ENCODE measurements at regions not wholly inside any gene's neighbourhood (a gene's known extent, or its start where the extent isn't known, plus 50 kb on each side); places are given as distances from the start of the nearest gene placed in this dataset.

- no peak for DNase-seq (ENCODE audit: extremely low read depth, insufficient read length)
- Histone ChIP-seq H3K27me3 (replicated peaks; ENCODE audit: control insufficient read depth, insufficient read depth, low read length) (no peaks in the 10 kb centered on the region), H3K36me3 (ENCODE audit: control insufficient read depth, insufficient read depth, low read length) (no peaks in the 10 kb centered on the region), H3K4me3 (replicated peaks; ENCODE audit: low read depth, low read length) (no peak overlapping the region)
- no peak for TF ChIP-seq CTCF (IDR thresholded peaks at IDR 0.05; ENCODE audit: insufficient read depth, low read length, poor library complexity, severe bottlenecking)
Observed at GRCh38 chr1:244318078-244318477, 133.6 kb downstream of the ADSS2 start.

GRCh38 chr1:244318512-244318911 is 133.2 kb downstream of the ADSS2 start:
- no peaks in the 10 kb centered on the region for H3K27me3 ChIP-seq (replicated peaks; ENCODE audit: control insufficient read depth, insufficient read depth, low read length)

GRCh38 chr1:244319283-244320132 is 132.2 kb downstream of the ADSS2 start:
- DNase-seq (ENCODE audit: extremely low read depth, insufficient read length): peak; percentile 45
- Histone ChIP-seq H3K36me3 (ENCODE audit: control insufficient read depth, insufficient read depth, low read length) (no peaks in the 10 kb centered on the region), H3K27me3 (replicated peaks; ENCODE audit: control insufficient read depth, insufficient read depth, low read length) (no peaks in the 10 kb centered on the region), H3K4me3 (replicated peaks; ENCODE audit: low read depth, low read length) (no peak overlapping the region; the same call in 1 of the 2 replicates)
- TF ChIP-seq CTCF (IDR thresholded peaks at IDR 0.05; ENCODE audit: insufficient read depth, low read length, poor library complexity, severe bottlenecking): no peak

More at GRCh38 chr1:244318512-244318911, 133.2 kb downstream of the ADSS2 start:
- DNase-seq (ENCODE audit: extremely low read depth, insufficient read length): no peak
- no peak for TF ChIP-seq CTCF (IDR thresholded peaks at IDR 0.05; ENCODE audit: insufficient read depth, low read length, poor library complexity, severe bottlenecking)
- H3K36me3 ChIP-seq (ENCODE audit: control insufficient read depth, insufficient read depth, low read length): no peaks in the 10 kb centered on the region
- H3K4me3 ChIP-seq (replicated peaks; ENCODE audit: low read depth, low read length): no peak overlapping the region

- Histone ChIP-seq H3K4me3 (replicated peaks; ENCODE audit: low read depth, low read length) (no peak overlapping the region), H3K36me3 (ENCODE audit: control insufficient read depth, insufficient read depth, low read length) (no peaks in the 10 kb centered on the region), H3K27me3 (replicated peaks; ENCODE audit: control insufficient read depth, insufficient read depth, low read length) (no peaks in the 10 kb centered on the region)
- DNase-seq (ENCODE audit: extremely low read depth, insufficient read length): no peak
- no peak for TF ChIP-seq CTCF (IDR thresholded peaks at IDR 0.05; ENCODE audit: insufficient read depth, low read length, poor library complexity, severe bottlenecking)
Observed at GRCh38 chr1:244322181-244322580, 129.5 kb downstream of the ADSS2 start.

- DNase-seq (ENCODE audit: extremely low read depth, insufficient read length): no peak
- TF ChIP-seq CTCF (IDR thresholded peaks at IDR 0.05; ENCODE audit: insufficient read depth, low read length, poor library complexity, severe bottlenecking): no peak
- Histone ChIP-seq H3K27me3 (replicated peaks; ENCODE audit: control insufficient read depth, insufficient read depth, low read length) (no peaks in the 10 kb centered on the region), H3K4me3 (replicated peaks; ENCODE audit: low read depth, low read length) (no peak overlapping the region), H3K36me3 (ENCODE audit: control insufficient read depth, insufficient read depth, low read length) (no peaks in the 10 kb centered on the region)
Observed at GRCh38 chr1:244322791-244323521, 128.8 kb downstream of the ADSS2 start.
